ENCODE measurements at regions not wholly inside any gene's neighbourhood (a gene's known extent, or its start where the extent isn't known, plus 50 kb on each side); places are given as distances from the start of the nearest gene placed in this dataset.

GRCh38 chr16:66186251-66186785 lies 180.2 kb upstream of the CDH5 start:
- TF ChIP-seq CTCF (IDR thresholded peaks at IDR 0.05) (no peak), NFYB (CRISPR knock-in tag; conservative IDR thresholded peaks at IDR 0.05; ENCODE audit: low read depth) (no peak)

Measured in WTC11 (cell line).